GM12865 (cell line): ENCODE measurements at regions not wholly inside any gene's neighbourhood (a gene's known extent, or its start where the extent isn't known, plus 50 kb on each side); places are given as distances from the start of the nearest gene placed in this dataset.
A peak's percentile ranks its signal among the peaks of the same experiment; 100 is the strongest.

ENCODE experiments used
- DNase-seq: peaks from one replicate; pipeline ENCODE4 v3.0.0; 2010; ENCODE audit warnings: low read depth
- H3K4me3 ChIP-seq: 2 replicates; pipeline ENCODE4 v1.5.1; 2011; ENCODE audit warnings: mild to moderate bottlenecking, low read depth, low read length, control low read depth
- CTCF ChIP-seq: IDR thresholded peaks from 2 replicates; pipeline ENCODE4 v1.5.1; 2011; ENCODE audit warnings: low read length, control low read depth, low read depth, inconsistent platforms; ENCODE audit not compliant: insufficient read depth; ENCODE audit errors: missing control alignments

- no peak for DNase-seq
- no peak for TF ChIP-seq CTCF
- H3K4me3 ChIP-seq, result no peak overlapping the region
These were observed 186.5 kb downstream of the OSTF1 start for GRCh38 chr9:75274781-75275180.

DNA sequence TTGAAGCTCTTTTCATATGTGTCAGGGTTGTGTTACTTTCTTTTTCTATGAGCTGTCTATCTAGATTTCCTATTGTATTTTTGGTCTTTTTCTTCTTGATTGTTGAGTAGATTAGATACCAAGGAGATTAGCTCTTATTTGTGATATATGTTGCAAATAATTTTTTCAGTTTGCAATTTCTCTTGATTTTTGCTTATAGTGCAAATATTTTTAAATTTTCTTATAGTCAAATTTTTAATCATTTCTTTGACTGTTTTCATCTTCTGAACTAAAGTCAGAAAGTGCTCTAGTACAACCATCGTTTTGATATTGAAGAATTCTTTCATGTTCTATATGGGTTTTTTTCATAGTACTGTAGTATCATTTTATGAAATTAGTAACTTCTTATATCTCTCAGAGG lies 193.7 kb downstream of the OSTF1 start:
- no peak for DNase-seq
- no peak overlapping the region for H3K4me3 ChIP-seq
- no peak for TF ChIP-seq CTCF

DNA sequence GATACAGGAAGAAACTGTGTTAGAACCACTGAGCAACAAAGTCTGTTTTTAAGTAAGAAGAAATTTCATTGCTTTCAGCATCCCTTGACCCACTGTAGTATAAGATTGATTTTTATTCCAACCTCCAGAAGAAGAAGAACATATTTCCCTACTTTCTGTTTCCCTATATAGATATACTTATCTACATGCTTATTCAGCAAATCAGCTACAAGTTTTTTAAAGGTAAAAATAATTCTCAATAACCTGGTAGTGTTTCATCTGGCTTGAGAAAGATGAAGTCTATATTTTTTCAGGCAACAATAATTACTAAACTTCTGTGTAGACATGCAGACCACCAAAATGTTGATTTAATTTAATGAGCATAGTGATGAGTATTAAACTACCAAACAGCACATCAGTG lies 201.0 kb downstream of the OSTF1 start:
- no peak overlapping the region for H3K4me3 ChIP-seq
- DNase-seq, result no peak
- no peak for TF ChIP-seq CTCF

GRCh38 chr9:75299324-75299723 lies 211.0 kb downstream of the OSTF1 start:
- H3K4me3 ChIP-seq, result no peak overlapping the region
- peak; percentile 14 for DNase-seq
- no peak for TF ChIP-seq CTCF

DNA sequence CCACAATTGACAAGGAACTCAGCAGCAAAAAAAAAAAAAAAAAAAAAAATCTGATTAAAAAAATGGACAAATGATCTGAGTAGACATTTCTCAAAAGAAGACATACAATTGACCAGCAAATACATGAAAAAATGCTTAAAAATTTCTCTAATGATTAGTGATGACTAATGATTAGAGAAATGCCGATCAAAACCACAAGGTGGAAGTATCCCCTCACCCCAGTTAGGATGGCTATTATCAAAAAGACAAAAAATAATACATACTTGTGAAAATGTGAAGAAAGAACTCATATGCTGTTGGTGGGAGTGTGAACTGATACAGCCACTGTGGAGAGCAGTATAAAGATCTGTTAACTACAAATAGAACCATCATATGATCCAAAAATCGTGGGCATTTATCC lies 245.3 kb downstream of the OSTF1 start:
- no peak for TF ChIP-seq CTCF
- no peak for DNase-seq

DNA sequence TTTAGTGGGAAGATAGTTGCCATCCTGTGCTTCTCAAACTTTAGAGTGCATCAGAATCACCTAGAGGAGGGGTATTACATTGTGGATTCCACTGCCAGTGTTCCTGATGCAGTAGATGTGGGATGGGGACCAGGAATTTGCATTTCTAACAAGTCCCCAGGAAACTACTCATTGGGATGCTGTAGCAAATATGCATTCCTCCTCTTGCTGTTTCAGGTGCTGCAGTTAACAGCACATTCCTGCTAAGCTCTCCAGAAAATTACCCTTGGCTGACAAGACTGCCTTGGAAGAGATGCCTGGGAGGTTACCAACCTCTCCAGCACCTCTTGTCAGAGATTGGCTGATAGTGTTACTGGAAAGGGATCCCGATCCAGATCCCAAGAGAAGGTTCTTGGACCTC lies 270.5 kb downstream of the OSTF1 start:
- DNase-seq, result no peak
- TF ChIP-seq CTCF, result no peak
- no peak overlapping the region for H3K4me3 ChIP-seq

More for the DNA sequence above, 245.3 kb downstream of the OSTF1 start:
- H3K4me3 ChIP-seq, result no peak overlapping the region

- no peak overlapping the region for H3K4me3 ChIP-seq
- DNase-seq, result no peak
- no peak for TF ChIP-seq CTCF
These were observed 271.3 kb downstream of the OSTF1 start for GRCh38 chr9:75359638-75360037.
